ENCODE measurements at regions not wholly inside any gene's neighbourhood (a gene's known extent, or its start where the extent isn't known, plus 50 kb on each side); places are given as distances from the start of the nearest gene placed in this dataset.
A peak's percentile ranks its signal among the peaks of the same experiment; 100 is the strongest.

- Histone ChIP-seq H3K36me3 (no peaks in the 10 kb centered on the region), H3K27me3 (no peaks in the 10 kb centered on the region), H3K27ac (peak overlapping the region in 2 of 4 donors; percentile 4 to 5), H3K4me3 (no peak overlapping the region), H3K4me1 (peaks cover 0 to 5% (median 0%) of the 10 kb centered on the region in 4 donors), H3K9me3 (no peaks in the 10 kb centered on the region)
- 64 to 72% methylated on average over 11 to 21 of the region's 21 CpGs for WGBS, 2 donors (ENCODE audit: low coverage in 1 of 2)
- TF ChIP-seq POLR2AphosphoS5 (IDR thresholded peaks at IDR 0.05) (no peak), EP300 (IDR thresholded peaks at IDR 0.05; ENCODE audit: low read depth) (no peak), POLR2A (IDR thresholded peaks at IDR 0.05) (no peak)
- TF ChIP-seq, protein P1, sequence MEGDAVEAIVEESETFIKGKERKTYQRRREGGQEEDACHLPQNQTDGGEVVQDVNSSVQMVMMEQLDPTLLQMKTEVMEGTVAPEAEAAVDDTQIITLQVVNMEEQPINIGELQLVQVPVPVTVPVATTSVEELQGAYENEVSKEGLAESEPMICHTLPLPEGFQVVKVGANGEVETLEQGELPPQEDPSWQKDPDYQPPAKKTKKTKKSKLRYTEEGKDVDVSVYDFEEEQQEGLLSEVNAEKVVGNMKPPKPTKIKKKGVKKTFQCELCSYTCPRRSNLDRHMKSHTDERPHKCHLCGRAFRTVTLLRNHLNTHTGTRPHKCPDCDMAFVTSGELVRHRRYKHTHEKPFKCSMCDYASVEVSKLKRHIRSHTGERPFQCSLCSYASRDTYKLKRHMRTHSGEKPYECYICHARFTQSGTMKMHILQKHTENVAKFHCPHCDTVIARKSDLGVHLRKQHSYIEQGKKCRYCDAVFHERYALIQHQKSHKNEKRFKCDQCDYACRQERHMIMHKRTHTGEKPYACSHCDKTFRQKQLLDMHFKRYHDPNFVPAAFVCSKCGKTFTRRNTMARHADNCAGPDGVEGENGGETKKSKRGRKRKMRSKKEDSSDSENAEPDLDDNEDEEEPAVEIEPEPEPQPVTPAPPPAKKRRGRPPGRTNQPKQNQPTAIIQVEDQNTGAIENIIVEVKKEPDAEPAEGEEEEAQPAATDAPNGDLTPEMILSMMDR (IDR thresholded peaks at IDR 0.05): no peak
- in situ Hi-C loops (cut with MboI; ENCODE audit: low pct_ligation_motif_present in 1 of 4, low pct_unique_long_range_greater_than_20kb in 1 of 4, low sequenced_read_pairs in 3 of 4) (no loop called here), intact Hi-C loops (cut with DNase I; ENCODE audit: low total_unique reads) (no loop called here)
- no peak for DNase-seq
These were observed 207.3 kb upstream of the APCDD1 start for GRCh38 chr18:10247021-10247741.

GRCh38 chr18:10247742-10248082, 206.7 kb upstream of the APCDD1 start:
- in situ Hi-C loops (cut with MboI; ENCODE audit: low pct_ligation_motif_present in 1 of 4, low pct_unique_long_range_greater_than_20kb in 1 of 4, low sequenced_read_pairs in 3 of 4): no loop called here
- no peak for DNase-seq
- H3K4me3 ChIP-seq: no peak overlapping the region
- WGBS, 2 donors (ENCODE audit: low coverage in 1 of 2): 76% methylated on average over 10 of the region's 10 CpGs; no CpG with 5 or more reads in 1 of the 2 donors
- H3K27me3 ChIP-seq: no peaks in the 10 kb centered on the region
- H3K9me3 ChIP-seq: no peaks in the 10 kb centered on the region
- H3K4me1 ChIP-seq: peaks cover 0 to 5% (median 0%) of the 10 kb centered on the region in 4 donors
- peak overlapping the region in 1 of 4 donors; percentile 4 for H3K27ac ChIP-seq
- no peaks in the 10 kb centered on the region for H3K36me3 ChIP-seq
- intact Hi-C loops (cut with DNase I; ENCODE audit: low total_unique reads): no loop called here
- TF ChIP-seq POLR2A (IDR thresholded peaks at IDR 0.05) (no peak), EP300 (IDR thresholded peaks at IDR 0.05; ENCODE audit: low read depth) (no peak), POLR2AphosphoS5 (IDR thresholded peaks at IDR 0.05) (no peak)
- TF ChIP-seq, protein P1 (IDR thresholded peaks at IDR 0.05): no peak

DNA sequence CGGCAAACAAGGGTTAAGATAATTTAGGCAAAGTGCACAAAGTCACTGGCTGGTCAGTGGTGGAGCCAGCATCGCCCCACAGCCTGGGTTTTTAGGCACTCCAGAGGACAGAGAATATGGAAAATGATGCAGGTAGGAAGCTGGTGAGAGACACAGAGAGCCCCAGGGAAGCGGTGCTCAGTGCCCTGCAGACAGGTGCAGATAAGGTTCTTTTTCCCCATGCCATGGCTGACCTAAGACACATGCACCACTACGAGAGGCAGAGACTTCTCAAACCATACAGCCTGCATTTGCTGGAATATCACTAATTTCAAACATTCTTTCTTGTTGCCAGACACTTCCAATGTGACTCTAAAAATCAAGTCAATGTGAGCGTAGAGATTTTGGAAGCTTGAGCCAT, 205.7 kb upstream of the APCDD1 start:
- Histone ChIP-seq H3K4me1 (peaks cover 0 to 5% (median 0%) of the 10 kb centered on the region in 4 donors), H3K4me3 (no peak overlapping the region)
- intact Hi-C loops (cut with DNase I; ENCODE audit: low total_unique reads): no loop called here

GRCh38 chr18:10249270-10249669, 205.2 kb upstream of the APCDD1 start:
- no peak for DNase-seq
- Histone ChIP-seq H3K4me1 (peaks cover 0 to 5% (median 0%) of the 10 kb centered on the region in 4 donors), H3K36me3 (no peaks in the 10 kb centered on the region), H3K4me3 (no peak overlapping the region), H3K9me3 (no peaks in the 10 kb centered on the region), H3K27ac (no peak overlapping the region), H3K27me3 (no peaks in the 10 kb centered on the region)
- WGBS, 2 donors (ENCODE audit: low coverage in 1 of 2): 73% methylated on average over 3 of the region's 3 CpGs; no CpG with 5 or more reads in 1 of the 2 donors
- in situ Hi-C loops (cut with MboI; ENCODE audit: low pct_ligation_motif_present in 1 of 4, low pct_unique_long_range_greater_than_20kb in 1 of 4, low sequenced_read_pairs in 3 of 4) (no loop called here), intact Hi-C loops (cut with DNase I; ENCODE audit: low total_unique reads) (no loop called here)
- no peak for TF ChIP-seq POLR2A (IDR thresholded peaks at IDR 0.05)

More for the DNA sequence above, 205.7 kb upstream of the APCDD1 start:
- 84 to 90% methylated on average over 5 of the region's 5 CpGs for WGBS, 2 donors (ENCODE audit: low coverage in 1 of 2)
- DNase-seq: no peak
- H3K27ac ChIP-seq: no peak overlapping the region
- no peaks in the 10 kb centered on the region for H3K9me3 ChIP-seq
- H3K27me3 ChIP-seq: no peaks in the 10 kb centered on the region
- no peaks in the 10 kb centered on the region for H3K36me3 ChIP-seq
- in situ Hi-C loops (cut with MboI; ENCODE audit: low pct_ligation_motif_present in 1 of 4, low pct_unique_long_range_greater_than_20kb in 1 of 4, low sequenced_read_pairs in 3 of 4): no loop called here
- TF ChIP-seq POLR2AphosphoS5 (IDR thresholded peaks at IDR 0.05): no peak
- TF ChIP-seq, protein P1 (IDR thresholded peaks at IDR 0.05): no peak
- TF ChIP-seq EP300 (IDR thresholded peaks at IDR 0.05; ENCODE audit: low read depth): no peak
- no peak for TF ChIP-seq POLR2A (IDR thresholded peaks at IDR 0.05)
